Muscle of leg (tissue), 3 donors: ENCODE measurements at regions not wholly inside any gene's neighbourhood (a gene's known extent, or its start where the extent isn't known, plus 50 kb on each side); places are given as distances from the start of the nearest gene placed in this dataset.
A peak's percentile ranks its signal among the peaks of the same experiment; 100 is the strongest.

Source experiments
- DNase-seq: peaks from one replicate; pipeline ENCODE4 v3.0.0; 2013
- H3K27ac ChIP-seq: one replicate; pipeline ENCODE4 v1.5.1; 2013; ENCODE audit warnings: mild to moderate bottlenecking, low read length, control low read depth
- H3K27me3 ChIP-seq: one replicate; pipeline ENCODE4 v1.6.1; 2013; ENCODE audit warnings: low read length; ENCODE audit not compliant: control insufficient read depth, insufficient read depth
- H3K36me3 ChIP-seq: one replicate; pipeline ENCODE4 v1.6.1; 2013; ENCODE audit warnings: low read length; ENCODE audit not compliant: control insufficient read depth, insufficient read depth
- H3K4me1 ChIP-seq: one replicate; pipeline ENCODE4 v1.6.1; 2013; ENCODE audit warnings: low read length; ENCODE audit not compliant: control insufficient read depth, insufficient read depth
- H3K4me3 ChIP-seq: one replicate; pipeline ENCODE4 v1.5.1; 2013; ENCODE audit warnings: low read length, control low read depth
- H3K9me3 ChIP-seq: replicated peaks from 2 replicates; pipeline ENCODE4 v1.6.1; 2013; ENCODE audit warnings: low read depth, low read length; ENCODE audit not compliant: control insufficient read depth
- WGBS: methylation state at CpG from one replicate; pipeline ENCODE4 v1.1.5; 2013; ENCODE audit warnings: missing lambda C conversion rate; ENCODE audit not compliant: insufficient coverage; 5-methylcytosine and 5-hydroxymethylcytosine counted together

GRCh38 chr22:48520884-48521588 lies 1306.6 kb downstream of the BRD1 start:
- 57% methylated on average over 8 of the region's 13 CpGs for WGBS

DNA sequence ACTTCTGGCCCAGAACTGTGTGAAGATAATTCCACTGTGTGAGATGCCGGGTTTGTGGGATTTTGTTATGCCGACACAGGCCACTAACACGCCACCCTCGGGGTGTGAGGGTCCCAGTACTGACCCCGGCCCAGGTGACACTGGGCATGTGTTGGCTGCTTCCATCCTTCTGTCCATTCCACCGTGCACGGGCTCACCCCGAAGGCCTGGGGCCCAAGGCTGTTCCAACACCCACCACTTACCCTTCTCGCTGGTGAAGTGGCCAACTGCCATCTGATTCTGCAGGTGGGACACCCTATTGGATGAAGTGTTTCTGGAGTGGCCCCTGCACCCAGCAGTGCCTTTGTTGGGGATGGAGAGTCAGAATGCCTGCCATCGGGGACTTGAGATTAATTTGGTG lies 1307.5 kb downstream of the BRD1 start:
- Histone ChIP-seq H3K27me3 (no peaks in the 10 kb centered on the region), H3K4me3 (no peak overlapping the region), H3K9me3 (no peaks in the 10 kb centered on the region), H3K27ac (no peak overlapping the region), H3K4me1 (no peaks in the 10 kb centered on the region), H3K36me3 (no peaks in the 10 kb centered on the region)
- 94% methylated on average over 6 of the region's 10 CpGs for WGBS
- no peak for DNase-seq

More at GRCh38 chr22:48520884-48521588, 1306.6 kb downstream of the BRD1 start:
- Histone ChIP-seq H3K36me3 (no peaks in the 10 kb centered on the region), H3K27me3 (no peaks in the 10 kb centered on the region), H3K27ac (no peak overlapping the region), H3K9me3 (no peaks in the 10 kb centered on the region), H3K4me3 (no peak overlapping the region), H3K4me1 (no peaks in the 10 kb centered on the region)
- DNase-seq = no peak

- no peaks in the 10 kb centered on the region for H3K36me3 ChIP-seq
- H3K27ac ChIP-seq = no peak overlapping the region
- H3K27me3 ChIP-seq = no peaks in the 10 kb centered on the region
- DNase-seq = peak; percentile 9
- H3K9me3 ChIP-seq = no peaks in the 10 kb centered on the region
- no peaks in the 10 kb centered on the region for H3K4me1 ChIP-seq
- WGBS = 55% methylated on average over 33 of the region's 35 CpGs
- no peak overlapping the region for H3K4me3 ChIP-seq
Measured at GRCh38 chr22:48517039-48518030, 1310.3 kb downstream of the BRD1 start.

DNA sequence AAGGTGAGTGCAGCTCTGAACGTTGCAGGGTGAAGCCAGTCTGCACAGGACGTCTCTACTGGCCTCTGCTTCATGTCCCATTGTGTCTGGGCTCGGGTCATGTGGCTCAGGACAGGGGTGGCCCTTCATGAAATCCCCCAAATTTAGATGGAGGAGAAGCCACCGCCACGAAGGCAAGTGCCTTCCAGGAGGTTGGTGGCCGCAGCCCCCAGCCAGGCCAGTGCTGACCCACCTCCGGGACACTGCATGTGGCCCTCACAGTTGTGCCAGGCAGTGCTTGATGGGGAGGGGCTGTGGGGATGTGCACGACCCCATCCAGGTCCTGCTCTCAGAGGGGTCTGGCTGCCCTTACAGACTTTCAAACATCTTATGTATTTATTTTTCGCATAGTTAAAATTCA lies 1311.1 kb downstream of the BRD1 start:
- WGBS = 86% methylated on average over 4 of the region's 9 CpGs
- Histone ChIP-seq H3K27me3 (no peaks in the 10 kb centered on the region), H3K4me3 (no peak overlapping the region), H3K27ac (no peak overlapping the region), H3K36me3 (no peaks in the 10 kb centered on the region), H3K4me1 (no peaks in the 10 kb centered on the region), H3K9me3 (no peaks in the 10 kb centered on the region)
- DNase-seq = no peak

- H3K27me3 ChIP-seq = no peaks in the 10 kb centered on the region
- no peak overlapping the region for H3K27ac ChIP-seq
- no peaks in the 10 kb centered on the region for H3K9me3 ChIP-seq
- no peak for DNase-seq
- WGBS = 82% methylated on average over 16 of the region's 24 CpGs
- H3K36me3 ChIP-seq = no peaks in the 10 kb centered on the region
- no peaks in the 10 kb centered on the region for H3K4me1 ChIP-seq
- no peak overlapping the region for H3K4me3 ChIP-seq
Measured at GRCh38 chr22:48515571-48516200, 1312.0 kb downstream of the BRD1 start.

- Histone ChIP-seq H3K27me3 (no peaks in the 10 kb centered on the region), H3K36me3 (no peaks in the 10 kb centered on the region), H3K27ac (no peak overlapping the region), H3K4me1 (no peaks in the 10 kb centered on the region), H3K9me3 (no peaks in the 10 kb centered on the region), H3K4me3 (no peak overlapping the region)
- no peak for DNase-seq
- 53% methylated on average over 3 of the region's 10 CpGs for WGBS
Measured at GRCh38 chr22:48513929-48514328, 1313.7 kb downstream of the BRD1 start.

DNA sequence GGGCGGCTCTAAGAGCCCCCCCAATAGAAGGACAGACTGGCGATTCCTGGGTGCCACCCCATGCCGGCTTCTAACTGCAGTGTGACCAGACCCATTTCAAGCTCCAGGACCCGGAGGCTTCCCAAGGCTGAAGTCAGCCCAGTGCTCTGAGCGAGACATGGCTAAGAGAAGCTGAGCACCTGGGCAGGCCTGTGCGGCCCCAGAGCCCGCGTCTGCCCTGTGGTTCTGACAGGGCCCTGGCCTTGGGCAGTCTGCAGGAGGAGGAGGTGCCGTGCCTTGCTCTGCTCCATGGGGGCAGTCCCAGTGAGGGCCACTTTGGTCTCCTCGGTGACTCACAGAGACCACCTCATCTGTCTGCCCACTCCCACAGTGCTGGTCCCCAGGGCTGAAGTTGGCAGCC lies 1314.2 kb downstream of the BRD1 start:
- H3K27me3 ChIP-seq = no peaks in the 10 kb centered on the region
- H3K36me3 ChIP-seq = no peaks in the 10 kb centered on the region
- 86% methylated on average over 9 of the region's 10 CpGs for WGBS
- H3K4me1 ChIP-seq = no peaks in the 10 kb centered on the region
- no peak overlapping the region for H3K4me3 ChIP-seq
- no peaks in the 10 kb centered on the region for H3K9me3 ChIP-seq
- DNase-seq = no peak
- H3K27ac ChIP-seq = no peak overlapping the region

DNA sequence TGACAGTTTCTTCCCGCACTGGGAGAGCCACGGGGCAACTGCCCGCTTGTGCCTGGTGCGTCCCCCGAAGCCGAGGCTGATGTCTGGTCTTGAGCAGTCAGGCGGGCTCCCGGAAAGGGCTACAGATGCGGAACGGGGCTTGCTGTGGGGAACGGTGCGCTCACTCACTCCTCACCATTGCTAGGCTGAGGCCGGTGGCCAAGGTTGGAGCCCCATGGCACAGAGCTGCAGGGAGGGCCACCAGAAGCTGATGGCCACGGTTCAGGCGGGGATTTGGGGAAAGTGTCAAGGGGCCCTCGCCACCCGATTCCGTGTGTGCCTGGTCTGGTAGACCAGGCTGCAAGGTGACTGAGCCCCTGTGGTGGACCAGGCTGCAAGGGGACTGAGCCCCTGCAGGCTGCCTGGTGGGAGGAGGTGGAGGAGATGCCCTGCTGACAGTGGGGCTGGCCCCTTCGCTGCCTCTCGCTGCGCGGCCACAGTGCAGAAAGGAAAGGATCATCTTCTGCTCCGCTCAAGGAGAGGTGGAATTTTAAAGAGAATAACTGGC lies 1315.8 kb downstream of the BRD1 start:
- 87% methylated on average over 23 of the region's 23 CpGs for WGBS
- Histone ChIP-seq H3K36me3 (no peaks in the 10 kb centered on the region), H3K9me3 (no peaks in the 10 kb centered on the region), H3K4me3 (no peak overlapping the region), H3K4me1 (no peaks in the 10 kb centered on the region), H3K27ac (no peak overlapping the region), H3K27me3 (no peaks in the 10 kb centered on the region)
- no peak for DNase-seq

- WGBS = 65% methylated on average over 3 of the region's 7 CpGs
- no peak overlapping the region for H3K4me3 ChIP-seq
- no peaks in the 10 kb centered on the region for H3K36me3 ChIP-seq
- H3K27me3 ChIP-seq = no peaks in the 10 kb centered on the region
- no peaks in the 10 kb centered on the region for H3K9me3 ChIP-seq
- no peaks in the 10 kb centered on the region for H3K4me1 ChIP-seq
- H3K27ac ChIP-seq = no peak overlapping the region
- no peak for DNase-seq
Measured at GRCh38 chr22:48511211-48511610, 1316.5 kb downstream of the BRD1 start.

DNA sequence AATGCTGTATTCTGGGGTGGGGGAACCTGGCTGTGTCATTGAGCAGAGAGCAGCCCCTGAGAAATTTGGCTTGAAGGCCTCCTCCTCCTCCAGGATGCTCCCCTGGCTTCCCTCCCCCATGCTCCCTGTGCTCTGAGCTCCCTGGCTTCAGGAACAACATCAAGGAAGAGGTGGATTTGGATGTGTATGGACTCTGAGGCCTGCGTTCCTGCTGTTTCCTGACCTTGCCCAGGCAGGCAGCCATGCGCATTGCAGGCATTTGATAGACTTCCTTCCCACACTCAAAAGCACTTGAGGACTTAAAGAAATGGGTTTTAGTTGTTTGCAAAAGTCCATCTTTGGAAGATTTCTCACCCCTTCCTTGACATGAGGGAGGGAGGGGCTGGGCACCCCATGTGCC lies 1317.1 kb downstream of the BRD1 start:
- no peaks in the 10 kb centered on the region for H3K27me3 ChIP-seq
- H3K27ac ChIP-seq = no peak overlapping the region
- H3K36me3 ChIP-seq = no peaks in the 10 kb centered on the region
- H3K9me3 ChIP-seq = no peaks in the 10 kb centered on the region
- no peaks in the 10 kb centered on the region for H3K4me1 ChIP-seq
- DNase-seq = no peak
- no CpG with 5 or more reads among the region's 2 CpGs for WGBS
- no peak overlapping the region for H3K4me3 ChIP-seq
